K562 (cell line): ENCODE measurements at regions not wholly inside any gene's neighbourhood (a gene's known extent, or its start where the extent isn't known, plus 50 kb on each side); places are given as distances from the start of the nearest gene placed in this dataset.

Experiments
- ATAC-seq: fragments of 200-7000 bp; cut with Tn5 transposase; 3 replicates; pipeline ENCODE4 v1.9.1; 2020; ENCODE audit warnings: moderate library complexity
- BruUV-seq: library from RNA; stranded (reverse); fragments of 400-500 nt; replicated peaks from 2 replicates; lab custom pipeline; 2021; lab: Mats Ljungman, UMichigan
- CTCF ChIA-PET: fragments of 300-600 bp; formaldehyde crosslinking; extraction: SDS; loops from one replicate; lab custom pipeline; 2021; ENCODE audit warnings: low intra/inter-chr PET ratio; lab: Yijun Ruan, JAX
- POLR2A ChIA-PET: fragments of 300-600, 350-650 bp; sonication (Branson Sonifier 250); formaldehyde crosslinking; extraction: SDS; loops from one replicate; lab custom pipeline; 2021; ENCODE audit warnings: antibody characterized with exemption, inconsistent platforms; lab: Yijun Ruan, JAX
- DNase-seq, 4 experiments: peaks; one replicate each; pipeline versions ENCODE4 v3.0.0 to v3.0.0-alpha.2; 2011 to 2018; ENCODE audit warnings: low spot score in 3 of 4, mixed read lengths in 3 of 4; ENCODE audit errors: extremely low read depth in 1 of 4
- FAIRE-seq: peaks from 2 replicates; lab custom pipeline; 2011; peaks lifted over from hg19 to GRCh38; lab: Jason Lieb, UNC
- H2AFZ ChIP-seq: 2 replicates; pipeline ENCODE4 v1.6.0; 2011; ENCODE audit warnings: low read depth, low read length, control low read depth, inconsistent platforms
- H3K27ac ChIP-seq: fragments of 200-600 bp; 3 replicates; pipeline ENCODE4 v1.8.0; 2011; ENCODE audit warnings: low read depth, mild to moderate bottlenecking, control low read depth, inconsistent platforms, low read length, moderate library complexity, mixed read lengths; ENCODE audit errors: extremely low read depth
- H3K27me3 ChIP-seq, 2 experiments: fragments of 300-600 bp in 1 of 2; 2 replicates in 1 of 2; 3 replicates in 1 of 2; pipeline versions ENCODE4 v1.6.0 to v1.8.0; 2011; ENCODE audit warnings: inconsistent platforms in 2 of 2, low read length in 2 of 2, mild to moderate bottlenecking in 1 of 2, mixed read lengths in 1 of 2, moderate library complexity in 1 of 2; ENCODE audit not compliant: control insufficient read depth in 2 of 2, insufficient read depth in 2 of 2
- H3K36me3 ChIP-seq: fragments of 300-600 bp; 3 replicates; pipeline ENCODE4 v1.8.0; 2011; ENCODE audit warnings: mild to moderate bottlenecking, low read length, inconsistent platforms; ENCODE audit not compliant: control insufficient read depth, insufficient read depth
- H3K4me1 ChIP-seq, 2 experiments: fragments of 200-600 bp in 1 of 2; replicated peaks in 1 of 2; 2 replicates in 1 of 2; 3 replicates in 1 of 2; pipeline versions ENCODE4 v1.5.1 to v1.8.0; 2011; ENCODE audit warnings: inconsistent platforms in 2 of 2, low read length in 2 of 2, mild to moderate bottlenecking in 1 of 2, mixed read lengths in 1 of 2, moderate library complexity in 1 of 2; ENCODE audit not compliant: control insufficient read depth in 2 of 2, insufficient read depth in 2 of 2
- H3K4me2 ChIP-seq: 2 replicates; pipeline ENCODE4 v1.6.1; 2011; ENCODE audit warnings: low read length, control low read depth, inconsistent platforms, mixed read lengths; ENCODE audit not compliant: insufficient read depth
- H3K4me3 ChIP-seq: fragments of 200-600 bp; sonication (generic), shearing (Covaris generic); 2 replicates; pipeline ENCODE4 v1.5.1; 2016; ENCODE audit warnings: control low read depth, inconsistent platforms
- H3K79me2 ChIP-seq: fragments of 200-600 bp; 3 replicates; pipeline ENCODE4 v1.8.0; 2011; ENCODE audit warnings: low read length, inconsistent platforms; ENCODE audit not compliant: control insufficient read depth, insufficient read depth
- H3K9ac ChIP-seq, 2 experiments: 2 replicates each; pipeline versions ENCODE4 v1.6.0 to v1.6.1; 2011; ENCODE audit warnings: low read depth in 2 of 2, low read length in 2 of 2, control low read depth in 1 of 2, inconsistent platforms in 1 of 2, mild to moderate bottlenecking in 1 of 2, mixed read lengths in 1 of 2; ENCODE audit not compliant: insufficient read depth in 1 of 2
- H3K9me1 ChIP-seq: one replicate; pipeline ENCODE4 v1.6.0; 2011; ENCODE audit warnings: inconsistent platforms, mild to moderate bottlenecking, low read length, moderate library complexity; ENCODE audit not compliant: control insufficient read depth, insufficient read depth
- H3K9me3 ChIP-seq: replicated peaks from 2 replicates; pipeline ENCODE4 v1.5.1; 2011; ENCODE audit warnings: low read depth, low read length, inconsistent platforms; ENCODE audit not compliant: control insufficient read depth, insufficient read depth
- H4K20me1 ChIP-seq: replicated peaks from 2 replicates; pipeline ENCODE4 v1.6.1; 2011; ENCODE audit warnings: low read length, inconsistent platforms, mixed read lengths; ENCODE audit not compliant: control insufficient read depth, insufficient read depth
- BRD9 ChIP-seq: fragments of 450-650 bp; IDR thresholded peaks from 2 replicates; pipeline ENCODE4 v1.6.1; 2018; ENCODE audit warnings: low read depth; ENCODE audit not compliant: partially characterized antibody
- CBFB ChIP-seq: sonication (generic); formaldehyde crosslinking; IDR thresholded peaks from 2 replicates; pipeline ENCODE4 v1.4.0; 2020; ENCODE audit warnings: mild to moderate bottlenecking, missing genetic modification reagents
- CHD2 ChIP-seq: IDR thresholded peaks from 2 replicates; pipeline ENCODE4 v1.6.1; 2011; ENCODE audit warnings: low read depth, low read length
- FOXA3 ChIP-seq, 2 experiments: fragments of 450-650 bp in 1 of 2; sonication (generic) in 1 of 2; formaldehyde crosslinking; IDR thresholded peaks in 1 of 2; conservative IDR thresholded peaks in 1 of 2; 2 replicates each; pipeline versions ENCODE4 v1.4.0 to v1.8.0; 2020 to 2022; ENCODE audit warnings: mild to moderate bottlenecking in 2 of 2, missing genetic modification reagents in 1 of 2
- PCBP1 ChIP-seq: fragments of 200-400 bp; formaldehyde crosslinking; IDR thresholded peaks from 2 replicates; pipeline ENCODE4 v1.6.1; 2018; ENCODE audit warnings: mild to moderate bottlenecking, low read depth, low read length; ENCODE audit not compliant: poor library complexity, severe bottlenecking
- TEAD2 ChIP-seq: fragments of 450-650 bp; IDR thresholded peaks from 2 replicates; pipeline ENCODE4 v1.6.1; 2016; ENCODE audit warnings: missing genetic modification characterization, control low read depth, missing compliant biosample characterization
- TEAD4 ChIP-seq, 2 experiments: sonication (generic) in 1 of 2; formaldehyde crosslinking in 1 of 2; IDR thresholded peaks; 2 replicates each; pipeline versions ENCODE4 v1.6.1 to v1.8.0; 2012 to 2022; ENCODE audit warnings: borderline replicate concordance in 1 of 2, inconsistent platforms in 1 of 2, low read length in 1 of 2, mild to moderate bottlenecking in 1 of 2, missing genetic modification reagents in 1 of 2
- ZFP36 ChIP-seq: fragments of 150-350 bp; IDR thresholded peaks from 2 replicates; pipeline ENCODE4 v1.6.1; 2018; ENCODE audit warnings: low read length, low read depth; ENCODE audit not compliant: partially characterized antibody
- ZNF584 ChIP-seq: fragments of 200-800 bp; sonication (Bioruptor generic); IDR thresholded peaks from 2 replicates; pipeline ENCODE4 v1.6.1; 2016; ENCODE audit warnings: low read depth, mild to moderate bottlenecking, missing genetic modification characterization, missing compliant biosample characterization
- whole genome bisulfite sequencing: fragments of 100-300 bp; shearing (Covaris generic); methylation state at CpG from one replicate; pipeline ENCODE4 v1.1.6; 2016; ENCODE audit warnings: low coverage, mixed read lengths; ENCODE audit not compliant: insufficient coverage; ENCODE audit errors: missing lambda C conversion rate; 5-methylcytosine and 5-hydroxymethylcytosine counted together
- in situ Hi-C: fragments of 300-500 bp; cut with MboI; formaldehyde crosslinking; loops from 4 replicates; pipeline ENCODE4 v1.15.0; 2018; ENCODE audit warnings: inconsistent platforms, mixed read lengths
- intact Hi-C: fragments of 100-400 bp; cut with micrococcal nuclease; formaldehyde crosslinking; loops from 2 replicates; pipeline ENCODE4 v1.14.2; 2022

DNA sequence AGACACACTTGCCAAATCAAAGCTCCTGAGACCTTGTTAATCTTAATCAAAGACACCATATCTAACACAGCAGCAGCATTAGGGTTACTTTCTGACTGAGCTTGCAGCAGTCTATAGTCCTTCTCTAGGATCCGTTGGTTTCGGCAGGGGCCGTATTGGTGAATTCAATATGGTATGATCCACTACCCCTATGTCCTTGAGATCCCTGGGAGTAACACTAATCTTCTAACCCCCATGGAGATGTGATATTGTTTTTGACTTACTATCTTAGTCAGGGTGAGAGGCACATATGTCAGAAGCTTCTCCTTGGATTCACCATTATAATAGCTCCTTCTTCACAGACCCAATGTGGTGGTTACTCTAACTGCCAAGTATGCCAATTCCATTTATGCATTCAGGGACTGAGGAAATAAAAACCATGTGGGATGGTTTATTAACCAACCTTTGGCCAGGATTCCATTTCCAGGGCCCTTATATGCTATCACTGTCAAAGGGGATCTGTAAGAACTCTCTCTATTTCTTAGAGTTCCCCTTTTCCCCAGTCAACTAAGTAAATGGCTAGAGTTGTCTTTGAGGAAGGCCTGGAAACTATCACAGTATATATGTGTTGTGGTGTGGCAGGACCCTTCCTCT lies 673.6 kb upstream of the USP24 start:
- DNase-seq (no peak), FAIRE-seq (no peak), ATAC-seq (no peak)
- H3K79me2 ChIP-seq = no peaks in the 10 kb centered on the region
- no TSS peak for BruUV-seq
- no peak overlapping the region for H2AFZ ChIP-seq
- H3K36me3 ChIP-seq = no peaks in the 10 kb centered on the region
- no peaks in the 10 kb centered on the region for H3K9me3 ChIP-seq
- intact Hi-C loops = no loop called here
- no peak overlapping the region for H3K27ac ChIP-seq
- 9% methylated on average over 3 of the region's 3 CpGs for WGBS
- CTCF ChIA-PET = no interaction called here
- no peak for TF ChIP-seq FOXA3 (CRISPR knock-in tag; conservative IDR thresholded peaks at IDR 0.05 in 1 of 2, IDR thresholded peaks at IDR 0.05 in 1 of 2)
- no peak for TF ChIP-seq BRD9
- TF ChIP-seq TEAD4 (IDR thresholded peaks at IDR 0.05; ENCODE audit: low read length) = no peak
- no peak for TF ChIP-seq TEAD4 (CRISPR knock-in tag; IDR thresholded peaks at IDR 0.05; ENCODE audit: borderline replicate concordance)
- no peak for TF ChIP-seq CBFB
- TF ChIP-seq TEAD2 (tag) = no peak
- no peak for TF ChIP-seq CHD2
- TF ChIP-seq ZFP36 = no peak
- TF ChIP-seq ZNF584 (CRISPR knock-in tag) = no peak
- no peak for TF ChIP-seq PCBP1
- H3K27me3 ChIP-seq = no peaks in the 10 kb centered on the region
- H3K9me1 ChIP-seq = no peaks in the 10 kb centered on the region
- no peak overlapping the region for H3K4me2 ChIP-seq
- H3K9ac ChIP-seq = no peak overlapping the region
- H3K4me1 ChIP-seq = no peaks in the 10 kb centered on the region
- H3K4me3 ChIP-seq = no peak overlapping the region
- H4K20me1 ChIP-seq = no peaks in the 10 kb centered on the region
- POLR2A ChIA-PET = interaction anchor here (0.6 kb wide), 1 partner anchor 13 kb away, joined by 3 read pairs; no protein-coding TSS in a partner anchor
- in situ Hi-C loops = no loop called here
